ENCODE measurements at regions not wholly inside any gene's neighbourhood (a gene's known extent, or its start where the extent isn't known, plus 50 kb on each side); places are given as distances from the start of the nearest gene placed in this dataset.
A peak's percentile ranks its signal among the peaks of the same experiment; 100 is the strongest.

- DNase-seq (ENCODE audit: low spot score): no peak
Measured at GRCh38 chr6:24987446-24988115, 51.8 kb upstream of the RIPOR2 start.

DNA sequence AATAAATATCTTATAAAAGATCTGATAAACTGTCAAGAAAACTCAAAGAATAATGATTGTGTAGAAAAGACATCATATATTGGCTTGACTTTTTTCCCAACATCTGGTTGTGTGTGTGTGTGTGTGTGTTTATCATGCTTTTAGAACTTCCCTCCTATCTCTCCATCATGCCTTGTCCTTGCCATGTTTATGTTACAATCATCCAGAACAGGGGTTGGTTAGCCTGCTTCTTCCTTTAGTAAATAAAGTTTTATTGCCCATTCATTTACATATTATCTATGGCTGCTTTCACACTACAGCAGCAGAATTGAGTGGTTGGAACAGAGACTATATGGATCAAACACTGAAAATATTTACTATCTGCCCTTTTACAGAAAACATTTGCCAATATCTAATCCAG, 52.8 kb upstream of the RIPOR2 start:
- no peak for DNase-seq (ENCODE audit: low spot score)

GRCh38 chr6:24990236-24990845, 54.6 kb upstream of the RIPOR2 start:
- DNase-seq (ENCODE audit: low spot score): no peak

GRCh38 chr6:24990944-24991809, 55.4 kb upstream of the RIPOR2 start:
- no peak for DNase-seq (ENCODE audit: low spot score)

- peak; percentile 87 for DNase-seq (ENCODE audit: low spot score)
Measured at GRCh38 chr6:24991810-24992467, 56.2 kb upstream of the RIPOR2 start.

DNA sequence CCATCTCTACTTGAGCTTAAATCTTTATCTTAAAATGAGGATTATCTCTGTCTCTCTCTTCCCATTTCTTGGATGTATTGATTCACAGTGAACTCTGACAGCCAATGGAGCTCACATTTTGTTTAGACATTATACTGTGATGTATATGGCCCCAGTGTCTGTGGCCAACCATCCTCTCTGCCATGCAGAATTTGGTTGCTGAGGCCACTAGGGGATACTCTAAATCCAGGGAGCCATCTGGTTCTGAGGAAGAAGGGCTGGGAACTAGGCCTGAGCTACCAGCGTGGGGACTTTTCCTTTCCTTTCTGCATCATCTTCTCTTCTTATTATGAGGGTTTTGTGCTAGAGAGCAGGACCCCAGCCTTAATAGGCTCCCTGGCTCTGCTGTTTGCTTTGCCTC, 59.1 kb upstream of the RIPOR2 start:
- no peak for DNase-seq (ENCODE audit: low spot score)

GRCh38 chr6:24995270-24995669, 59.5 kb upstream of the RIPOR2 start:
- DNase-seq (ENCODE audit: low spot score): no peak

GRCh38 chr6:24996269-24996836, 60.6 kb upstream of the RIPOR2 start:
- no peak for DNase-seq (ENCODE audit: low spot score)

DNA sequence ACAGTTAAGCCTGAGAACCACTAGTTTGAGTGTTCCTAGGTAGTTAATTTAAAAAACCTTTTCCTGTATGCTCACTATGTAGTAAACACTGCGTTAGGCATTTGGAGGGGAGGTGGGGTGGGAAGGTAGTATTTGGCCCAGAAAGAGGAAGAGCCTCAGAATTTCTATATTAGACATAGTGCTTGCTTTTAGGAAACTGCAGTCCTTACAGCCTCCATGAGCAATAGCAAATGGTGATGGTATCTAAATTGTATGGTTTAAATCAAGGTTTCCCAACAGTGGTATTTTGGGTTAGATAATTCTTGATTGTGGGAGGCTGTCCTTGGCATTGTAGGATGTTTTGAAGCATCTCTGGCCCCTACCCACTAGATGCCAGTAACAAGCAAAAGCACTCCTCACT, 61.5 kb upstream of the RIPOR2 start:
- DNase-seq (ENCODE audit: low spot score): no peak

GRCh38 chr6:24997905-24998304, 62.1 kb upstream of the RIPOR2 start:
- DNase-seq (ENCODE audit: low spot score): no peak

DNA sequence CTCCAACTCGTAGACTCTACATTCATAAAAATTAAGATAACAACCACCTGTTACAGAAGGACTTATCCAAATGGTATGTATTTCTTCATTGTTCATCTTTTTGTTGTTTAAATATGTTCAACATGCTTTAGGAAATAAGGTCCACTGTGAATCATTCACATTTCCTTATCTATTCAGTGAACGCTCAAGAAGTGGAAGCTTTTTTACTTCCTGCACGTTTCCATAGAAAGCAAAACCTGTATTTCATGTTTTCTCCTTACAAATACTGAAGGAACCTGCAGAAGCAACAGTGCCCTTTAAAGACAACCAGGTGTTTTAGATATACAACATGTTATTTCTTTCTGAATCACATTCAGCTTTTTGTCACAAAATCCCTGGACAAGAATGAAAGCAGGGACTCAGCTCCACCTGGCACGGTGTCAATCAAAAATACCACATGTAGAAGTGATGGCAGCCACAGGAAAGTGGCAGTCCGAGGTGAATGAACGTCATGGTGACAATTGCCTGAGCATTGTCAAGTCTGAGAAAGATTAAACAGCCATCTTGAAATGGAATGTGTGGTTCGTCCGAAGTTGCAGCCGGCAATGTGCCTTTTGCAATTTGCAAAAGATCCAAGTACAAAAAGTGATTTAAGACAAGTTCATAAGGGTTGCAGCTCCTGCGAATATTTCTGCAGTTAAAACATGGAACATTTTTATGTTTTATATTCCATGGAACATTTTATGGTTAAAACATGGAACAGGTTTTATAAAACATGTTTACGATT, 66.7 kb upstream of the RIPOR2 start:
- no peak for DNase-seq (ENCODE audit: low spot score)

- DNase-seq (ENCODE audit: low spot score): no peak
Measured at GRCh38 chr6:25004357-25004756, 68.6 kb upstream of the RIPOR2 start.

DNA sequence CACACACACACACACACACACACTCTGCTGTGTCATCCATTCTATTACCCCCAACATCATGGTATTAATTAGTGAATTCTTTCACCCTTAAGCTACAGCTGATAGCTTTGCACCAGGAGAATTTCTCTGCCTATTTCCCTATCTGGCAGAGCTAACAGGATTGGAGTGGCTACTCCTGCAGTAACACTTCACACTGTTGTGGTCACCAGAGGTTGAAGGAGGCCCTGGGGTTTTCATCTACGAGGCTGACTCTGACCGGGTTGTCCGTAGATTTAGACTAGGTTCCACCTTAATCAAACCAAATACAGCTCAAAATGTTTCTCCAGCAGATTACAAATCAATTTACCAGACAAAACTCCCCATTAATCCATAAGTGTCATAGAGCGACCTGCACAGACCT, 69.2 kb upstream of the RIPOR2 start:
- no peak for DNase-seq (ENCODE audit: low spot score)

GRCh38 chr6:25006075-25006474, 70.3 kb upstream of the RIPOR2 start:
- DNase-seq (ENCODE audit: low spot score): no peak

GRCh38 chr6:25006565-25007001, 70.8 kb upstream of the RIPOR2 start:
- peak; percentile 79 for DNase-seq (ENCODE audit: low spot score)

DNA sequence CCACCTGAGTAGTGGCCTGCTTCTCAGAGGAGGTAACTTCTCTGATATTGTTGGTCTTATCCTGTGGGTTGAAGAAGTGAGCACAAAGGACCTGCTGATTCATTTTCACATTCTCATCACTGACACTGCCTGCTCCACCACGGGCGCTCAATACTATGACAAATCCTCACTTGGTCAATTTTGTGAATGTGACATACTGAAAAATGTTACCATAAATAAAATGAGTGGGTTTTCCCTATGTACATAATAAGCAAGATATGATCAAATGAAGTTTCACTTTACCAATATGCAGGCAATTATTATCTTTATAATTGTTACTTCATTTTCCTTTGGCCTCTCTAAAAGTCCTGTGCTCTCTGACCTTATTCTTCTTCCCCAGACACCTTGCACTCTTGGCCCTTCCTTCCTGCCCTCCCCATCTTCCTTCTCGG, 71.5 kb upstream of the RIPOR2 start:
- peak; percentile 71 for DNase-seq (ENCODE audit: low spot score)

- no peak for DNase-seq (ENCODE audit: low spot score)
Measured at GRCh38 chr6:25008707-25009392, 73.1 kb upstream of the RIPOR2 start.

DNA sequence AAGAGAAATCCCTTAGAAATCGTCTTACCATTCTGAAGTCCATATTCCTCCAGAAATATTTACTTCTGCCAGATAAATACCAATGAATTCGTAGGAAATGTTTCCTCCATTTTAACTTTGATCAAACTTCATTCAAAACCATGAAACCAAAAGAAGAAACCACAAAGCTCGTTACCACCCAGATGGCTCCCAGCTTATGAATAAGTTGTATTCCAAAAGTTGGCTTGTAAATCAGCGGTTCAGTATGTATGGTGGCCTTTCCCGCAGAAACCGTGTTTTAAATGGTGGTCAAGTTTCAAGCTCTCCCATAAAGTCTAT, 73.6 kb upstream of the RIPOR2 start:
- DNase-seq (ENCODE audit: low spot score): no peak

DNA sequence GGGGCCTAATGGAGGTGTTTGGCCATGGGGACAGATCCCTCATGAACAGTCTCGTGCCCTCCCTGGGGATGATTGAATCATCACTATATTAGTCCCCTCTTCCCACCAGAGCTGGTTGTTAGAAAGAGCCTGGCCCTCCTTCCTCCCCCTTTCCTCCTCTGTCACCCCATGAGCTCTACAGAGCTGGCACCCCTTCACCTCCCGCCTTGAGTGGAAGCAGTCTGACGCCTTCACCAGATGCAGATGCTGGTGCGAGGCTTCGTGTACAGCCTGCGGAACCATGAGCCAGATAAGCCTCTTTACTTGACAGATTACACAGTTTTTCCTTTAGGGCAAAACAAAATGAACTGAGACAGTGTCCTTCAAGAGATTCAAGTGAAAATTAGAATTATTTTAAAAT, 74.4 kb upstream of the RIPOR2 start:
- no peak for DNase-seq (ENCODE audit: low spot score)

GRCh38 chr6:25010902-25011625, 75.3 kb upstream of the RIPOR2 start:
- DNase-seq (ENCODE audit: low spot score): no peak
